ENCODE measurements at regions not wholly inside any gene's neighbourhood (a gene's known extent, or its start where the extent isn't known, plus 50 kb on each side); places are given as distances from the start of the nearest gene placed in this dataset.

DNA sequence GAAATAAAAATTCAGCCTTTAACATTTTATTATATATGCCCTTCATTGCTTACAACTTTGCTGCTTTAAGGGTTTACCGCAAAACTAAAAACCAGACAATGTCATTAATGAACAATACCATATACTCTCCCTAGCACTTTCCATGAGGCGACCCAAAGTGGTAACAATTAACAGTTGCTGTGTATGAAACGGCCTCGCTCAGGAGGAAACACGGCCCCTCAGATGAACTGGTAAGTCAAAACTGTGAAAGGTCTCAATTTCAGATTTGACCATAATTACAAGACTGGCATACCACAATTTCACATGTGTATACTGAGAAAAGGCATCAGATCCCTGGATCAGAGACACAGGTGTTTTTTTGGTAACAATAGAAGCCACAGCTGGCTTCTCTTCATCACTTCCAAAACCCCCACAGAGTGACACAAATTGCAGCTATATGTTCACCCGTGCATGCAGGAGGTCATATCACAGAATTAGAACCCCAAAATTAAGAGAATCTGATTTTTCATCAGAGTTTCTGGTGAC, 611.9 kb upstream of the ADAMTS5 start:
- TF ChIP-seq POLR2A (IDR thresholded peaks at IDR 0.05), result no peak
- TF ChIP-seq, protein P1, sequence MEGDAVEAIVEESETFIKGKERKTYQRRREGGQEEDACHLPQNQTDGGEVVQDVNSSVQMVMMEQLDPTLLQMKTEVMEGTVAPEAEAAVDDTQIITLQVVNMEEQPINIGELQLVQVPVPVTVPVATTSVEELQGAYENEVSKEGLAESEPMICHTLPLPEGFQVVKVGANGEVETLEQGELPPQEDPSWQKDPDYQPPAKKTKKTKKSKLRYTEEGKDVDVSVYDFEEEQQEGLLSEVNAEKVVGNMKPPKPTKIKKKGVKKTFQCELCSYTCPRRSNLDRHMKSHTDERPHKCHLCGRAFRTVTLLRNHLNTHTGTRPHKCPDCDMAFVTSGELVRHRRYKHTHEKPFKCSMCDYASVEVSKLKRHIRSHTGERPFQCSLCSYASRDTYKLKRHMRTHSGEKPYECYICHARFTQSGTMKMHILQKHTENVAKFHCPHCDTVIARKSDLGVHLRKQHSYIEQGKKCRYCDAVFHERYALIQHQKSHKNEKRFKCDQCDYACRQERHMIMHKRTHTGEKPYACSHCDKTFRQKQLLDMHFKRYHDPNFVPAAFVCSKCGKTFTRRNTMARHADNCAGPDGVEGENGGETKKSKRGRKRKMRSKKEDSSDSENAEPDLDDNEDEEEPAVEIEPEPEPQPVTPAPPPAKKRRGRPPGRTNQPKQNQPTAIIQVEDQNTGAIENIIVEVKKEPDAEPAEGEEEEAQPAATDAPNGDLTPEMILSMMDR (IDR thresholded peaks at IDR 0.05), result no peak
- TF ChIP-seq EP300 (IDR thresholded peaks at IDR 0.05; ENCODE audit: low read depth), result no peak

All from transverse colon (tissue), 3 donors.